Sigmoid colon (tissue), 4 donors: ENCODE measurements at regions not wholly inside any gene's neighbourhood (a gene's known extent, or its start where the extent isn't known, plus 50 kb on each side); places are given as distances from the start of the nearest gene placed in this dataset.

Experiments
- CTCF ChIP-seq, 4 experiments: fragments of 450-650 bp in 3 of 4; fragments of 200-600 bp in 1 of 4; IDR thresholded peaks; one replicate each; pipeline ENCODE4 v1.5.1; 2016 to 2019; ENCODE audit warnings: antibody characterized with exemption in 4 of 4, mild to moderate bottlenecking in 3 of 4, moderate library complexity in 2 of 4
- EP300 ChIP-seq, 4 donors: sonication (generic); formaldehyde crosslinking; IDR thresholded peaks; one replicate each; pipeline ENCODE4 v1.6.1; 2017; ENCODE audit warnings: antibody characterized with exemption in 4 of 4
- POLR2A ChIP-seq, 2 donors: fragments of 450-650 bp; IDR thresholded peaks; one replicate each; pipeline ENCODE4 v1.6.1; 2016; ENCODE audit warnings: antibody characterized with exemption in 2 of 2, mild to moderate bottlenecking in 2 of 2, moderate library complexity in 2 of 2
- POLR2AphosphoS5 ChIP-seq, 4 donors: sonication (generic); formaldehyde crosslinking; IDR thresholded peaks; one replicate each; pipeline ENCODE4 v1.6.1; 2017; ENCODE audit warnings: antibody characterized with exemption in 4 of 4

- no peak for TF ChIP-seq CTCF (IDR thresholded peaks at IDR 0.05)
- no peak for TF ChIP-seq POLR2AphosphoS5 (IDR thresholded peaks at IDR 0.05)
- TF ChIP-seq POLR2A (IDR thresholded peaks at IDR 0.05) = no peak
- no peak for TF ChIP-seq EP300 (IDR thresholded peaks at IDR 0.05)
Observed at GRCh38 chr1:36579039-36579438, 96.3 kb upstream of the CSF3R start.
